ENCODE measurements at regions not wholly inside any gene's neighbourhood (a gene's known extent, or its start where the extent isn't known, plus 50 kb on each side); places are given as distances from the start of the nearest gene placed in this dataset.

DNA sequence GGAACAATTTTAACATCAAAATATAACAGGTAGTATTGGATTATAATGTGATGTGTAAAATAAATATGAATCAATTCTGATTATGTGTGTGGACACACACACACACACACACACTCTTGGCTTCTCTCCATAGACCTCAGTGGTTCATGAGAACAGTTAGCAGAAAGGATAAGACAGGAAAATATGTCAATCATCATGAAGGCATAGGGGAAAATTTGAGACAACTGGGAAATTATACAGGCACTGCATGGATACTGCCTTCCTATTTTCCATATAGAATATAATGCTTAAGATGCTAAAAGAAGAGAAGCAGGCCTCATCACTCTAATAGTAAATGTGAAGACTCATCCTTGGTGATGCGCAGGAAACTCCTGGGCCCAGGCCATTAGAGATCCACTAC, 884.5 kb downstream of the SUCLG1 start:
- TF ChIP-seq, protein P1, sequence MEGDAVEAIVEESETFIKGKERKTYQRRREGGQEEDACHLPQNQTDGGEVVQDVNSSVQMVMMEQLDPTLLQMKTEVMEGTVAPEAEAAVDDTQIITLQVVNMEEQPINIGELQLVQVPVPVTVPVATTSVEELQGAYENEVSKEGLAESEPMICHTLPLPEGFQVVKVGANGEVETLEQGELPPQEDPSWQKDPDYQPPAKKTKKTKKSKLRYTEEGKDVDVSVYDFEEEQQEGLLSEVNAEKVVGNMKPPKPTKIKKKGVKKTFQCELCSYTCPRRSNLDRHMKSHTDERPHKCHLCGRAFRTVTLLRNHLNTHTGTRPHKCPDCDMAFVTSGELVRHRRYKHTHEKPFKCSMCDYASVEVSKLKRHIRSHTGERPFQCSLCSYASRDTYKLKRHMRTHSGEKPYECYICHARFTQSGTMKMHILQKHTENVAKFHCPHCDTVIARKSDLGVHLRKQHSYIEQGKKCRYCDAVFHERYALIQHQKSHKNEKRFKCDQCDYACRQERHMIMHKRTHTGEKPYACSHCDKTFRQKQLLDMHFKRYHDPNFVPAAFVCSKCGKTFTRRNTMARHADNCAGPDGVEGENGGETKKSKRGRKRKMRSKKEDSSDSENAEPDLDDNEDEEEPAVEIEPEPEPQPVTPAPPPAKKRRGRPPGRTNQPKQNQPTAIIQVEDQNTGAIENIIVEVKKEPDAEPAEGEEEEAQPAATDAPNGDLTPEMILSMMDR (IDR thresholded peaks at IDR 0.05; ENCODE audit: low read depth, low read length) = no peak

DNA sequence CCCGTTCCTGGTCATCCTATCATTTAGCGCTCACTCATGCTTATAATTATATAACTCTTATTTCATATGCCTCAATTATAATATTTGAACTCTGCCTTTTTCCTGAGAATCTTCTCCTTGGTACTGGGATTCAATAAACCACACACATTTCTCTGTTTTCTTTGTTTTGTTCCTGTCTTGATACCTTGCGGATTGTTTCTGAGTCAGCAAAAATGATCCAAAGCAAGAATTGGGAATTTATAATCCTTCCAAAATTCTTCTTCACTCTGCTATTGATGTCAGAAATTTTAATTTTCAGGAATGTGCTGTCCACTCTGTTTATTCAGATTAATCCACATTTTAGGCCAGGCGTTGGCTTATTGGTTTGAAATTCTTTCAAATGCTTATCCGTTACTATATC, 886.0 kb downstream of the SUCLG1 start:
- H3K4me3 ChIP-seq (ENCODE audit: low read depth, low read length) = no peak overlapping the region
- TF ChIP-seq, protein P1 (IDR thresholded peaks at IDR 0.05; ENCODE audit: low read depth, low read length) = no peak

More for the DNA sequence above, 884.5 kb downstream of the SUCLG1 start:
- no peak overlapping the region for H3K4me3 ChIP-seq (ENCODE audit: low read depth, low read length)

DNA sequence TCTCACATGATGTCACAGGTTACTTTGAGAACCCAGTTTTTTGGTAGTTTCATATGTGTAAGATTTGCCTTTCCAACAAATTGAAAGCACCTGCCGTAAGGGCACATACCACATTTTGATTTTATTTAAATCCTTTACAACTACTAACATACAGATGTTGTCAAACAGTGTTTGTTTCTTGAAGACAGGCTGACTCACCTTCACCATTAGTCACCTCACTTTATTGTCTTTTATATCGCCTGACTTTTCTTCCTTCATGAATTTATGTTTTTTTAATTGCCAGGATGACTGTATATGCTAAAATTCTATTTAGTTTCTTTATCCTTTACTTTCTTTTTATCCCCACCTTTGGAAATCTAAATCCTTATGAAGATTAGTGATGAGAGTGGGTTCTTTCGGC, 886.7 kb downstream of the SUCLG1 start:
- TF ChIP-seq, protein P1 (IDR thresholded peaks at IDR 0.05; ENCODE audit: low read depth, low read length) = no peak
- no peak overlapping the region for H3K4me3 ChIP-seq (ENCODE audit: low read depth, low read length)

DNA sequence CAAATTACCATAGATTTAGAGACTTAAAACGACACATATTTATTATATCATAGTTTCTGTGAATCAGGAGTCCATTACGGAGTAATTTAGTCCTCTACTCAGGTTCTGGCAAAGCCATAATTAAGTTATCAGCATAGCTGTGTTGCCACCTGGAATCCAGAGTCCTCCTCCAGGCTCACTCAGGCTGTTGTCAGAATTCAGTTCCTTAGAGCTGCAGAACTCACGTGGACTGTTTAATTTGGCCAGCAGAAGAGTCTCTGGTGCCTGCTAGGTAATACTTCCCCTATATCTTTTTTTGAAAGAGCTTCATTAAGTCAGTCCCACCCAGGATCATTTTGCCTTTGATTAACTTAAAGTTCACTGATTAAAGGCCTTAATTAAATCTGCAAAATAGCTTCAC, 891.5 kb downstream of the SUCLG1 start:
- TF ChIP-seq, protein P1 (IDR thresholded peaks at IDR 0.05; ENCODE audit: low read depth, low read length) = no peak

DNA sequence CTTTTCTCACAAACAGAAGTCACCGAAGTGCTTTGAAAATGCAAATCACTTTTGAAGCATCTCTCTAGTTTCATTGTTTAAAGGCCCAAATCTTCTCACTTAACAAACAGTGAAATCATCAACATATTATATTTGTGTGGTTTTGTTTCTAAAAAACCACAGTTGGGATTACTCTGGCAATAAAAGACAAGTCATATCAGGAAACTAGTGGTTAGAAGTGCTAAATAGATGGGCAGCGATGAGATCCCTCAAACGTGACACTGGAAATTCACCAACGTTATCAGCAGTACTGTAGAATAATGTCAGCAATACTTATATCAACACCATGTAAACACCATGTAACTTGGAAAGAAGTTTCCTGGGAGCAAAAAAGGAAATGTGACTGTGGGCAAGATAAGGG, 893.5 kb downstream of the SUCLG1 start:
- TF ChIP-seq, protein P1 (IDR thresholded peaks at IDR 0.05; ENCODE audit: low read depth, low read length) = no peak
- no peak overlapping the region for H3K4me3 ChIP-seq (ENCODE audit: low read depth, low read length)

More for the DNA sequence above, 891.5 kb downstream of the SUCLG1 start:
- H3K4me3 ChIP-seq (ENCODE audit: low read depth, low read length) = no peak overlapping the region

DNA sequence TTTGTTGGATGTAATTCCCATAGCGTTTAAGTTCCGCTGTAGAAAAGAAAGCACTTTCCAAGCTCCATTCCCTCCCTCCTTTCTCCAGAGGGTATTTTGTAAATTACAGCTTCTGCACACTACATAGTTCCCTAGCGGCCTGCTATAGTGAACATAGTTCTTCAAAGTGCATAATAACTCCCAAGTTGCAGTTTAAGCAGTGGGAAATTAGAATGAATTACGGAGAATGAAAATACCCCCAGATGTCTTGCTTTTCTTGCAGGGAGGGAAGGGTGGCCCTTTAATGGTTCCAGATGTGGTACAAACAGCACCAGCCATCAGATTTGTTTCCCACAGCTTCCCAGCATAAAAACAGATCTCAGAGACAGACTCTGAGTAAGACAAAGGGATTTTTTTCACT, 893.9 kb downstream of the SUCLG1 start:
- no peak overlapping the region for H3K4me3 ChIP-seq (ENCODE audit: low read depth, low read length)
- TF ChIP-seq, protein P1 (IDR thresholded peaks at IDR 0.05; ENCODE audit: low read depth, low read length) = no peak

DNA sequence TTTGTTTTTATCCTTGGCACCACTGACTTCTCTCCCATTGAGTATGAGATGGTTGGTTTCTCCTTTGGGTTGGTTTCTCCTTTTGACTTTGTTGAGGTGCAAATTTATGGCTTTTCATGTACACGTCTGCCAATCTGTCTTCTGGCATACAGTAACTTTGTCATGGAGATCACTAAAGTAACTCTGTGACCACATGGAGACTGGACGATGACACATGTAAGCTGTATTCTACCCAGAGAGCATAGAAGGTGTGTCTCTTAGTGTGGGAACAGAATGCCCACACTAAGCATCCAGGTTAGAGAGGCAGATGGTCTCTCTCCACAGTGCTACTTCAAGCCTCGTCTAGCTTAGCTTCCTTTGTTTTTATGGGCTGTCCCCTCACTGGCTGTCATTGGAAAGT, 897.5 kb downstream of the SUCLG1 start:
- H3K4me3 ChIP-seq (ENCODE audit: low read depth, low read length) = no peak overlapping the region
- TF ChIP-seq, protein P1 (IDR thresholded peaks at IDR 0.05; ENCODE audit: low read depth, low read length) = no peak
